MCF 10A (cell line): ENCODE measurements at regions not wholly inside any gene's neighbourhood (a gene's known extent, or its start where the extent isn't known, plus 50 kb on each side); places are given as distances from the start of the nearest gene placed in this dataset.

Experiments used
- BruUV-seq: library from RNA; stranded (reverse); fragments of 400-500 nt; replicated peaks from 2 replicates; lab custom pipeline; 2021; lab: Mats Ljungman, UMichigan
- CTCF ChIA-PET: fragments of 300-600 bp; sonication (Branson Sonifier 250); formaldehyde crosslinking; extraction: SDS; loops from one replicate; lab custom pipeline; 2021; ENCODE audit warnings: antibody characterized with exemption, inconsistent platforms; lab: Yijun Ruan, JAX
- POLR2A ChIA-PET: fragments of 300-600, 350-650 bp; sonication (Branson Sonifier 250); formaldehyde crosslinking; extraction: SDS; loops from one replicate; lab custom pipeline; 2020; ENCODE audit warnings: antibody characterized with exemption, inconsistent platforms; lab: Yijun Ruan, JAX
- DNase-seq: peaks from one replicate; pipeline ENCODE4 v3.0.0-alpha.2; 2018; ENCODE audit not compliant: unreplicated experiment
- H3K27ac Mint-ChIP-seq: one replicate; pipeline ENCODE4 v1.8.0; 2022; ENCODE audit warnings: mild to moderate bottlenecking, low read depth, mixed read lengths; ENCODE audit not compliant: unreplicated experiment
- H3K27me3 Mint-ChIP-seq: one replicate; pipeline ENCODE4 v1.8.0; 2022; ENCODE audit warnings: mixed read lengths; ENCODE audit not compliant: insufficient read depth, unreplicated experiment
- H3K36me3 Mint-ChIP-seq: one replicate; pipeline ENCODE4 v1.8.0; 2022; ENCODE audit warnings: mild to moderate bottlenecking, moderate library complexity, mixed read lengths; ENCODE audit not compliant: insufficient read depth, unreplicated experiment
- H3K4me1 Mint-ChIP-seq: one replicate; pipeline ENCODE4 v1.8.0; 2022; ENCODE audit warnings: mixed read lengths; ENCODE audit not compliant: insufficient read depth, unreplicated experiment
- H3K4me3 Mint-ChIP-seq: one replicate; pipeline ENCODE4 v1.8.0; 2022; ENCODE audit warnings: mild to moderate bottlenecking, moderate library complexity, mixed read lengths; ENCODE audit not compliant: unreplicated experiment
- H3K9me3 Mint-ChIP-seq: one replicate; pipeline ENCODE4 v1.8.0; 2022; ENCODE audit warnings: mixed read lengths; ENCODE audit not compliant: unreplicated experiment
- intact Hi-C: fragments of 100-400 bp; cut with micrococcal nuclease; formaldehyde crosslinking; loops from 2 replicates; pipeline ENCODE4 v1.14.1; 2022
- TF ChIP-seq, protein P1 (sequence below): fragments of 200-600 bp; IDR thresholded peaks from one replicate; pipeline ENCODE4 v1.8.0; 2022; ENCODE audit warnings: antibody characterized with exemption, mild to moderate bottlenecking; ENCODE audit not compliant: unreplicated experiment

DNA sequence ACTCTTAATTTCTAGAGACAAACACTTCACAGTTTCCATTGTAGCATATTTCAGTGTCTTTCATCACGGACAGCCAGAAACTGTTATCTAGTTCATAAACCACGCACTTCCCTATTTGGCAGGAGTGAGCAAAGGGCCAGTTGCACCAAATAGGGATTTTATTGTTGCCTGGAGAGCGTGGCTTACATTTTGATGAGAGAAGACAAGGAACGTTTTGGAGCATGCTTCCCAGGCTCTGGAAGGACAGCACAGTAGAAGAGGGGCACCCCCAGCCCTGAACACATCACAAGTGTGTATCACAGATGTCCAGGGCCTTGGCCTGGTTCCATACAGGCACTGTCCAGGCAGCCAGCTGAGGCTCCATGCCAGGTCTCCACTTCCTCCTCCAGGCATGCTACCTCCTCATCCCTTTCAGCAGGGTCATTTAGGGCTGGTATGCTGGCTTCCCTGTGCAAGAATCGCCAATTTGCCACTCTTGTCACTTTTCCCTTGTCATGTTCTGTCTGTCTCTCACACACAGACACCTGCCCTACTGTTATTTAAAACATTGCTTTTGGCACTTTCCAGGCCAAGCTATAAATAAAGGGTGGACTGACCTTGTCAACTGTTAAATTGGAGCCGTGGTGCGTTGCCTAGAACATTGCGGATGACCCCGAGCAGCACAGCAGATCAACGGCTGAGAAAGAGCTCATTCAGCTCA lies 235.0 kb upstream of the GMDS start:
- H3K4me1 Mint-ChIP-seq = peaks cover 20% of the 10 kb centered on the region
- TF ChIP-seq, protein P1, sequence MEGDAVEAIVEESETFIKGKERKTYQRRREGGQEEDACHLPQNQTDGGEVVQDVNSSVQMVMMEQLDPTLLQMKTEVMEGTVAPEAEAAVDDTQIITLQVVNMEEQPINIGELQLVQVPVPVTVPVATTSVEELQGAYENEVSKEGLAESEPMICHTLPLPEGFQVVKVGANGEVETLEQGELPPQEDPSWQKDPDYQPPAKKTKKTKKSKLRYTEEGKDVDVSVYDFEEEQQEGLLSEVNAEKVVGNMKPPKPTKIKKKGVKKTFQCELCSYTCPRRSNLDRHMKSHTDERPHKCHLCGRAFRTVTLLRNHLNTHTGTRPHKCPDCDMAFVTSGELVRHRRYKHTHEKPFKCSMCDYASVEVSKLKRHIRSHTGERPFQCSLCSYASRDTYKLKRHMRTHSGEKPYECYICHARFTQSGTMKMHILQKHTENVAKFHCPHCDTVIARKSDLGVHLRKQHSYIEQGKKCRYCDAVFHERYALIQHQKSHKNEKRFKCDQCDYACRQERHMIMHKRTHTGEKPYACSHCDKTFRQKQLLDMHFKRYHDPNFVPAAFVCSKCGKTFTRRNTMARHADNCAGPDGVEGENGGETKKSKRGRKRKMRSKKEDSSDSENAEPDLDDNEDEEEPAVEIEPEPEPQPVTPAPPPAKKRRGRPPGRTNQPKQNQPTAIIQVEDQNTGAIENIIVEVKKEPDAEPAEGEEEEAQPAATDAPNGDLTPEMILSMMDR = no peak
- peaks cover 10% of the 10 kb centered on the region for H3K36me3 Mint-ChIP-seq
- DNase-seq = no peak
- H3K27ac Mint-ChIP-seq = no peak overlapping the region
- H3K9me3 Mint-ChIP-seq = peaks cover 21% of the 10 kb centered on the region
- POLR2A ChIA-PET = interaction anchor here (0.7 kb wide), 1 partner anchor 288 kb away, joined by 3 read pairs; no protein-coding TSS in a partner anchor
- no peaks in the 10 kb centered on the region for H3K27me3 Mint-ChIP-seq
- BruUV-seq = no TSS peak
- intact Hi-C loops = no loop called here
- no peak overlapping the region for H3K4me3 Mint-ChIP-seq
- CTCF ChIA-PET = interaction anchor here (0.7 kb wide), 1 partner anchor 73 kb away, joined by 3 read pairs; no protein-coding TSS in a partner anchor

DNA sequence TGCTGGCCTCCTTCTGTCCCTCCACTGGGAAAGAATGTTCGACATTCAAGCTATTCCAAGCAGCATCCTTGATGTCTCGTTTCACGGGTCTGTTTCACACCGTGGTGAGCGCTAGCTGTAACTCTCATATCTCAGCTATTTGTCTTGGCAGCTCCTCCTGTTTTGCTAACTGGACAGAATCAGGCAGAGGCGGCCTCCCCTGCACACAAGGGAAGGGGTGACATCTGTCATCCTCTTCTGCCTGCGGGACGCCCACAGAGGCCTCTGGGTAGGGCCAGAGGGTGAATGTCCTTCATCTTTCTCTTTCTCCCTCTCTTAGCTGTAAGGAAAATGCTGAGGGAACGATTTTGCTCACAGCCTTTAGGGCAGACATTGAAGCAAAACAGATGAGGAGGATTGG lies 232.8 kb upstream of the GMDS start:
- TF ChIP-seq, protein P1 = no peak
- CTCF ChIA-PET = no interaction called here
- intact Hi-C loops = no loop called here
- no TSS peak for BruUV-seq
- POLR2A ChIA-PET = interaction anchor here (0.6 kb wide), 1 partner anchor 12 kb away, joined by 3 read pairs; no protein-coding TSS in a partner anchor
- no peak overlapping the region for H3K4me3 Mint-ChIP-seq
- H3K27me3 Mint-ChIP-seq = no peaks in the 10 kb centered on the region
- H3K9me3 Mint-ChIP-seq = peaks cover 13% of the 10 kb centered on the region
- H3K4me1 Mint-ChIP-seq = peaks cover 16% of the 10 kb centered on the region
- peak; percentile 22 for DNase-seq
- no peak overlapping the region for H3K27ac Mint-ChIP-seq
- peaks cover 10% of the 10 kb centered on the region for H3K36me3 Mint-ChIP-seq

DNA sequence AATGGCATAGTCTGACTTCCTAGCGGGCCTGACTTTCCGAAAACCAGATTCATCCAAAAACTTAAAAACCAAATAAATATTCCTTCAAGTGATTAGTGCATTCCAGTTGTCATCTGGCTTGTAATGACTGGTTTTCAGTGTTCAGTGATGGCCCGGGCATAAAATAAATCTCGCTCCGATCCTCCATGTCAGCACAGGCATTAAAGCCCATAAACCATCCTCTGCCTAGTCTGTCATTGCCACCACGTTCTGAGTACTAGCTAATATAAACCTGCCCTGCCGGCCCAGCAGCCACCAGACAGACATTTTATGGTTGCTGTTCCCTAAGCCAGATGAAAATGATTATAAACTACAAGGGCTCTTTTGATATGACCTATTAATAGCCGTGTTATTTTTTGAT lies 232.3 kb upstream of the GMDS start:
- TF ChIP-seq, protein P1 = no peak

DNA sequence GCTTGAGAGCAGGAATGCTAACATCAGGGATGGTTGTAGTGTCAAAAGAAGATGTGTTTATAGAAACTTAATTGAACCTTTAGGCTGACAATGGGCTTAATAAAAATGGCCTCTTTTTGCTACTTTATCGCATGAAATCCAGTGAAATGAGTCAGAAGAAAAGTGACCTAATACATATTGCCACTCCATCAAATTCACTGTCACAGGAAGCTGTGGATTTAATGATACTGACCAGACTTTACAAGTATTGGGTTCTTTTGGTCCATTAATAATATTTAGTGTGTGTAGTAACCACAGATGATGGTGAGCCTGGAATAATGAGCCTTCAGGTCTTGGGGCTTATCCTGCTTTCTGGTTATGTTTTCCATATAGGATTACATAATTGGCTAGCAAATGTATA lies 231.8 kb upstream of the GMDS start:
- H3K27ac Mint-ChIP-seq = no peak overlapping the region
- H3K27me3 Mint-ChIP-seq = no peaks in the 10 kb centered on the region
- no peak overlapping the region for H3K4me3 Mint-ChIP-seq
- POLR2A ChIA-PET = interaction anchor here (0.8 kb wide), 1 partner anchor 29 kb away, joined by 3 read pairs; no protein-coding TSS in a partner anchor
- intact Hi-C loops = no loop called here
- BruUV-seq = no TSS peak
- no peak for DNase-seq
- CTCF ChIA-PET = interaction anchor here (0.7 kb wide), 1 partner anchor 68 kb away, joined by 3 read pairs; no protein-coding TSS in a partner anchor
- H3K36me3 Mint-ChIP-seq = peaks cover 10% of the 10 kb centered on the region
- peaks cover 4% of the 10 kb centered on the region for H3K9me3 Mint-ChIP-seq
- TF ChIP-seq, protein P1 = no peak
- H3K4me1 Mint-ChIP-seq = peaks cover 16% of the 10 kb centered on the region

More for the DNA sequence above, 232.3 kb upstream of the GMDS start:
- DNase-seq = no peak
- H3K9me3 Mint-ChIP-seq = peaks cover 8% of the 10 kb centered on the region
- CTCF ChIA-PET = interaction anchor here (0.7 kb wide), 1 partner anchor 69 kb away, joined by 3 read pairs; no protein-coding TSS in a partner anchor
- no peak overlapping the region for H3K27ac Mint-ChIP-seq
- no TSS peak for BruUV-seq
- peaks cover 10% of the 10 kb centered on the region for H3K36me3 Mint-ChIP-seq
- intact Hi-C loops = no loop called here
- POLR2A ChIA-PET = interaction anchor here (0.8 kb wide), 1 partner anchor 29 kb away, joined by 3 read pairs; no protein-coding TSS in a partner anchor
- peaks cover 16% of the 10 kb centered on the region for H3K4me1 Mint-ChIP-seq
- no peaks in the 10 kb centered on the region for H3K27me3 Mint-ChIP-seq
- no peak overlapping the region for H3K4me3 Mint-ChIP-seq
